NCI-H1694 (cell line): ENCODE measurements at regions not wholly inside any gene's neighbourhood (a gene's known extent, or its start where the extent isn't known, plus 50 kb on each side); places are given as distances from the start of the nearest gene placed in this dataset.
"Not testable (repeated sequence)": the region's sequence is repeated elsewhere in the genome, so short reads cannot be mapped to it uniquely, and the experiment has no call there.

ENCODE experiments used
- DNase-seq: peaks from one replicate; lab custom pipeline; 2025; lab: John Stamatoyannopoulos, UW

DNA sequence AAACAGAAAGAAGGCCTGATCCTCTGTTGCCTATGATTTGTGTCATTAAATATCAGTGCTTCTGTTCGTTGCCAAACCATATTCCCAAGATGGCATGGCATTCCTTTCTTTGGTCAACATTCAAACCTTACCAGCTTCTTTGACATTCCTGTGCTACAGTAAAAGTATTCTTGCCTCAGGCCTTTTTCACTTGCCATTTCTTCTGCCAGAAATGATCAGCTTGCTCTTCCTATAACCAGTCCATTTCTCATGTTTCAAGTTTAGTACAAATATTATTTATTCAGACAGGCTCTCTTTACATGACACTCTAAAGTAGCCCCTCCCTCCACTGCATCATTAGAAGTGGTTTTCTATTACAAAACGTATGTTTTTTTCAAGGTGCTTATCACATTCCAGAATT is 278.3 kb downstream of the KCNJ2 start:
- DNase-seq: no peak

DNA sequence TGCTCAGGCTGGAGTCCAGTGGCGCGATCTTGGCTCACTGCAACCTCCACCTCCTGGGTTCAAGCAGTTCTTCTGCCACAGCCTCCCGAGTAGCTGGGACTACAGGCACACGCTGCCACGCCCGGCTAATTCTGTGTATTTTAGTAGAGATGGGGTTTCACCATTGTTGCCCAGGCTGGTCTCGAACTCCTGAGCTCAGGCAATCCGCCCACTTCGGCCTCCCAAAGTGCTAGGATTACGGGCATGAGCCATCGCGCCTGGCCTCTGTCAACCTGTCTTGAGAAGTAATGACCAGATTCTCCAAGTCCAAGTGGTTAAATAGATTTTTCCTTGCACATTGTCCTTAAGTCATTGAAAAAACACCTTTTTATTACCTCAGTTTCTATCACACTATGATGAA is 283.7 kb downstream of the KCNJ2 start:
- not testable (repeated sequence) for DNase-seq

DNA sequence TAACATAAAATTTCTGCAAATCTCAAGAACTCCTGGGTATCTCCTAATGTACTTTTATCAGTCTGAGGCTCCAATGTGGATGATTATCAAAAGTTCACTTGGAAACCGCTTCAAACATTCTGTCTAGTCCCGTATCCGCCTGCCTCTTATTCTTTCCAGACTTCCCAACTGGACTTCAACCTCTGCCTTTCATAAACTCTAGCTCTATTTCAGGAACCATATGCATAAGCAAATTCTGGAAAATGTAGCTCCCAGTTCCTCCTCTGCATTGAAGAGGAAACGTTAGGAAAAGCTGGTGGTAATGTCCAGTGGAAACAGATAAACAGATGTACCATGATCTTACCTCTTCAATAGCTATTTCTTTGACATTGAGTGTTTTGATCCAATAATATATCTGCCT is 285.0 kb downstream of the KCNJ2 start:
- DNase-seq: no peak

DNA sequence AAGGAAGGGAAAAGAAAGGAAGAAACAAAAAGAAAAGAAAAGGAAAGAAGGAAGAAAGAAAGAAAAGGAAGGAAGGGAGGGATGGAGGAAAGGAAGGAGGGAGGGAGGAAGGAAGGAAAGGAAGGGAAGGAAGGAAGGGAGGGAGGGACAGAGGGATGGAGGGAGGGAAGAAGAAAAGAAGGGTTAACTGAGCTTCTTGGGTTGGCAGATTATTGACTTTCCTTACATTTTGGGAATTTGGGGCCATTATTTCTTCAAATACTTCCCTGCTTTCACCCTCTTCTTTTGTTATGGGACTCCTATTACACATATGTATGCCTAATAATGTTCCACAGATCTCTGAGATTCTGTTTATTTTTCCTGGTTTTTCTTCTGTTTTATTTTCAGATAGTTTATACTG is 285.6 kb downstream of the KCNJ2 start:
- no peak for DNase-seq

DNA sequence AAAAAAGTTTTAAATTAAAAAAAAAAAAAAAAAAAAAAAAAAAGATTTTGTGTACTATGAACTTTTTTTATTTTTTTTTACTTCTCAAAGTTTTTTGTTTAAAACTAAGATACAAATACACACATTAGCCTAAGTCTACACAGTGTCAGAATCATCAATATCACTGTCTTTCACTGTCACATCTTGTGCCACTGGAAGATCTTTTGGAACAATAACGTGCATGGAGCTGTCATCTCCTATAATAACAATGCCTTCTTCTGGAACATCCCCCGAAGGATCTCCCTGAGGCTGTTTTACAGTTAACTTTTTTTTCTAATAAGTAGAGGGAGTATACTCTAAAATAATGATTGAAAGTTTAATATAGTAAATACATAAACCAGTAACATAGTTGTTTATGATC is 295.7 kb downstream of the KCNJ2 start:
- DNase-seq: no peak

DNA sequence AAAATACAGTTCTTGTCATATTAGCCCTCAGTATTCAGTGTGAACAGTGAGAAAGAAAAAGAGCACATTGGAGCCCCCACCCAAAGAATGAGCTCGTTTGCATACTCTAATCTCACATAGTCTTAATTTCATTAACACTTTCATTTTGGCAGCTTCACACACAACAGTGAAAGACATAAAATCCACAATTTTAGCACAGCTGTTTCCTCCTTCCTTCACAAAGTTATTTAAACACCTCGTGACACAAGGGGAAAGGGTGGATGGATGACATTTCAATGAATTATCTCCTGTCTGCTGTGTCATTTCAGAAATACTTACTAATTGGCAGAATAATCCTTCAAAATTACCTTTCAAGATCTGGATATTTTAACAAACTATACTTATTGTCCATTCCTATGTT is 299.3 kb downstream of the KCNJ2 start:
- DNase-seq: no peak

DNA sequence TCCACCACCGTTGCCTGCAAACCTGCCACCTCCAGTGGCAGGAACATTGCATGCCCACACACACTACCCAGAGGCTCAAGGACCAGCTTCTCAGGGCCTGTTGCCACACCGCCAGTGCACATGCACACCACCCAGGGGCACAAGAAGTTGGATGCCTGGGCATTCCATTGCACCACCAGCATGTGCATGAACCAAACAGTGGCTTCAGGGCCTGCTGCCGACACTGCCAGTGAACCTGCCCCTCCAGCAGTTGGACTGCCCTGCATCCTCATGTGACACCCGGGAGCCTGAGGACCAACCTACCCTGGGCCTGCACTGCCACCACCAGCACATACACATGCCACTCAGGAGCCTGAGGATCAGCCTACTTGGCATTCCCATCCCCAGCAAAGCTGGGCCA is 303.7 kb downstream of the KCNJ2 start:
- no peak for DNase-seq

DNA sequence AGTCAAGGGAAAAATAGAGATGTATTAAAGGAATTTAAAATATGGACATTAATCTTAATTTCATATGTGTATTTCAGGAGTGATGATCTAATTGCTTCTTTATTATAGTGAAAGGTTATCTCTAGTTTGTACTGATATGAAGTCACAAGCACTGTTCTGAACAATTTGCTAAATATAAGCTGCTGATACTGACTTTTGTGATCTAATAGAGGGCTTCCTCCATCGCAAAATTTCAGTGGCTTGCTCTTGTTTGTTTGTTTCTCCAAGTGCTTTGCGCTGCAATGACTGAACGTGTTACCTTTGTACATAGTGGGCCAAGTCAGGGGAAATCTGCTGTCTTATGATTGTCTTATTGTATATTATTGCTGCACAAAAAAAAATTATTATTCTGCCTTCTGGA is 307.0 kb downstream of the KCNJ2 start:
- DNase-seq: no peak

DNA sequence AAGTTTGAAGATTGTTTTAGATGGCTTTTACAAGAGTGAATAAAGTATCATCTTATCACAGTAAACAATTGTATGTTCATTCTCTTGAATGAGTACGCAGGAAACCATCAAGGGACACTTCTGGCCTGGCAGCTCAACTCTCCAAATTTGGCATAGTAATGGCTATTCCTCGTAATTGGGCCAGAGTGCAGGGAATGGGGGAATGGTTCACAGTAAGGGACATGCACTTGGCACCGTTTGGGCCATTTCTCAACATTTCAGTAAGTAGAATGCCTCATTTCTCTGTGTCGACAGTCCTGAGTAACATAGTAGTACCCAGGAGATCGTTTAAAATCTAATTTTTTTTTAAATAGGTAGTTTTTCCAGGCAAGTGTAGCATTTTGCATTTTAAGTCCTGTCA is 309.6 kb downstream of the KCNJ2 start:
- no peak for DNase-seq

DNA sequence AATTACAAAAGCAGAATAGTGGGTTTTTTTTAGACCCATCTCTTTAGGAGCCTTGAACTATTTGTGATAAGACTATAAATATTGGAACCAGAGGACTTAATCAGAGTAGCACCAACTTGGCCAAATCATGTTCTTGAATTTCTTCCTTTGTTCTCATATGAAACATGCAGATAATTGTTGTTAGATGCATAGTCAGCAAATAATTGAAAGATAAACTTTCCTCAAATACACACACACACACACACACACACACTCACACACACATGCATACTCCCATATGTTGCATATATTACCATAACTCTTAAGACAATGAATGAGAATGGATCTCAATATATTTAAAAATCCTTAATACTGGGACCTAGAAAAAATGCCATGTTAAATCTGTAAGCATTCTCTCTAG is 310.4 kb downstream of the KCNJ2 start:
- no peak for DNase-seq

DNA sequence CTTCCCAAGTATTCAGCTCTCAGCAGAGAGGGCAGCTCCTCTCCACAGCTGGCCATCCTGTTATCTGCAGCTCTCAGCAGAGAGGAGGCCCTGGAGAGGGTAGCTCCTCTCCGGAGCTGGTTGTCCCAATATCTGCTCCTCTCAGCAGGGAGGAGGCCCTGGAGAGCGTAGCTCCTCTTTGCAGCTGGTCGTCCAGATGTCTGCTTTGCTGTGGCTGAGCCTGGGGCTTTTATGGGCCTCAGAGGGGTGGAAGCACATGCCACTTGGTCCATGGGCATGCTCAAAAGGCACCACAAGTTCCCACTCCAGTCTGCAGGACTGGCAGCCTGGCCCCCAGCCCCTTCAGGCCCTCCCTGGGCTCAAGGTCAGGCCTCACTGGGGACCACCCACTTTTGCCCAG is 314.3 kb downstream of the KCNJ2 start:
- DNase-seq: no peak

DNA sequence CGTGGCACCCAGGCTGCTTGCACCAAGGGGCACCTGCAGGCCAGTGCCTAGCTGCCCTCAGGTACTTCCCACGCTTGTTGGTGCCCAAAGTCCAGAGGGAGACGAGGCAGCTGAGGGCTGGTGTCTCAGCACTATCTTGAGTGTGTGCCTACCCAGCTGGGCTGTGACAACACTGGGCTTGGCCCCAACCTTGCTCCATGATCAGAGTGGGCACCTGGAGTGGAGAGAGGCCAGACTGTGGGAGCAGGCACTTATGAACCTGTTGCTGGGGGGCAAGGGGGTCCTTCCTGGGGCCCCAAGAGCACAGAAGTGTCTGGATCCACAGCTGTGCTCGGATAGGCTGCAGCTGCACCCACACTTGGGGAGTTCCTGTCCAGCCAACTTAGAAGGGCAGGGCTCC is 314.7 kb downstream of the KCNJ2 start:
- no peak for DNase-seq

DNA sequence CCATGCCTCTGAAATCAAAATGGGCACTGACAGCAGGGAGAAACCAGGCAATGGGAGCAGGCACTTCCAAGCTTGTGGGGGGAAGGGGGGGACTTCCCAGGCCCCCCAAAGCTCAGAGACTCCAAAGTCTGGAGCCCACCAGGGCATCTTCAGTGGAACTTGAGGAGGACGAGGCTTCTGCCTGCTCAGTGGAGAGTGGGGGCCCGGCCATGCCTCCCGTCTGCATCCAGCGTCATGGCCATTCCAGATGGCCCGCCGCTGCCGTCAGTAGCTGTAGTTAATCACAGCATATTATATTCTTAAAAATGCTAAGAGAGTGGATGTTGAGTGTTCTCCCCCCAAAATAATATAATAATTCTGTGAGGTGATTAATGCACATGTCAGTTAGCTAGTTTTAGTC is 315.2 kb downstream of the KCNJ2 start:
- DNase-seq: no peak

DNA sequence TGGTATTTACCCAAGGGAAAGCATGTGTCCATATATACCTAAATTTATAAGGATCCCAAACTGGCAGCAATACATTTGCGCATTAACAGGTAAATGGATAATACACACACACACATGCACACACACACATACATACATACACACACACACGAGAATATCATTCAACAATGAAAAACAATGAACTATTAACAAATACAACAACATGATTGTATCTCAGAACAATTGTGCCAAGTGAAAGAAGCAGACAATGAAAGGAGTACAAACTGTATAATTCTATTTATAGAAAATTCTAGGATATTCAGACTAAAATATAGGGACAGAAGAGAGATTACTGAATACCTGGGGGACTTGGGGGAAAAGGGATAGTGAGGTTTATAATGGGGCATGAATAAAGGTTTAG is 323.0 kb downstream of the KCNJ2 start:
- no peak for DNase-seq

DNA sequence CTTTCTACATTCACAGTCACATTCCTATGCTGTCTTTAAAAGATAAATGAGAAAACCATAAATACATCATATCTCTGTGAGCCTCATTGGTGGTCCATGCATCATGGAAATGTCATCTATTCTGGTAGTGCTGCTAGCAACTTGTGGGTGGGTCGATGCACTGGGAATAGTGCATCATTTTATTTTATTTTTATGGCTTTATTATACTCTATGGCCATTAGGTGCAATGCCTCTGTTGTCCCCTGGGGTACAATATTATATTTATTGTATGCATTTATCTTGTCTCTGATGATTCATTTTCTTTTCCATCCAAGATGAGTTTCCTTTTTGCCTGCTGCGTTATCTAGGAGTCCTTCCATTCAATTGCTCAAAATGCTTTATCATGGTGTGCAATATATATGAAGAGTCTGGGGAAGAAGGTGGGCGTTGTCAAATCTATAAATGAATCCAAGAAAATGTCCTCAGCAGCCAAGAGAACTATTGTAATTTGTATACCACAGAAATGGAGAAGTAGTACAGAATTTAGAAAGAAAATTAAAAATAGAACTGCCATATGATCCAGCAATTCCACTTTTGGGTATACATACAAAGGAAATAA is 324.0 kb downstream of the KCNJ2 start:
- DNase-seq: no peak

DNA sequence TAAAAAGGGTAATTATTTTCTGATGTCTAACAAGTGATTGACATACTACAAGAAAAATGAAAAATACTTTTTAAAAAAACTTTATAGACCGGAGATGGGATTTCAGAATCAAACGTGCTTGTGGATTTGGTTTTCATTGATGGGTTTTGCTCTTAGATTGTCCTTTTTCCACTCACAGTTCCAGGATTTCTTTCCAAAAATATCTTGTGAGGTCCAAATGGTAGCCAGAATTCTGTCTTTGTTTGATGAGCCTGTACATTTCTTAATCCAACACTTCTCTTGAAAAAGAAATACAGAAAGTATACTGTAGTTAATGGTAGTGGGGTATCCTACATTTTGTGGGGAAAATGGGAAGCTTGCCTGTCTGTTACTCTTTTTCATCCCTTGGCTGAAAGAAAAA is 329.3 kb downstream of the KCNJ2 start:
- DNase-seq: no peak

DNA sequence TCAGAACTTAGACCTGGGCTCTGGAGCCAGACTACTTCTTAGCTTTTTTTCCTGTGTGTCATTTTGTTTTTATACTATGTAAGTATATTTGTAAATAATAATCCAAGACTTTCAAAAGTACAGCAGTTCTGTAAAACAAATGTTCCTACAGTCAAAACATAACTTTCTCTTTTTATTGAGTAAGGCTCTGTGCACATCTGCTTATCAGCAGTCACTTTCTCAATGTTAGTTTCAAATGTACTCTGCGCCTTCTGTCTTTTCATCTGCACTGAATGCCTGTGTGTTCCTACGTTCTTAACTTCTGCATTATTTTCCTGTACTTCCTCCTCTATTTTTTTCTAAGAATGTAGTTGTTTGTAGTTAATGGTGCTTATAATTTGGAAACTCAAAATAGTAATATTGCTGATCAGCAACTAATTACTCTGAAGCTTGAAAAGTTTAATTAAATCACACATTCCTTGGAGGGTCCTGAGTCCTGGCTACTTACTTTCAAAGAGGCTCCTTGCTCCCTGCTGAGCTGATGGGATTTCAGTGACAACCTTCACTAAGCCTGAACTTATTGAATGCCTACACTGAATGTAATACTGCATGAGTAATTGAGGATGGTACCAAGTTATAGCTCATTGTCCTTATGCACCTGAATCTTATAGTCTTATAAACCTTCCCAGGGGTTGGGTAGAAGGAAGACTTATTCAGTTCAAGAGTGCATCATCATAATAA is 329.9 kb downstream of the KCNJ2 start:
- no peak for DNase-seq

DNA sequence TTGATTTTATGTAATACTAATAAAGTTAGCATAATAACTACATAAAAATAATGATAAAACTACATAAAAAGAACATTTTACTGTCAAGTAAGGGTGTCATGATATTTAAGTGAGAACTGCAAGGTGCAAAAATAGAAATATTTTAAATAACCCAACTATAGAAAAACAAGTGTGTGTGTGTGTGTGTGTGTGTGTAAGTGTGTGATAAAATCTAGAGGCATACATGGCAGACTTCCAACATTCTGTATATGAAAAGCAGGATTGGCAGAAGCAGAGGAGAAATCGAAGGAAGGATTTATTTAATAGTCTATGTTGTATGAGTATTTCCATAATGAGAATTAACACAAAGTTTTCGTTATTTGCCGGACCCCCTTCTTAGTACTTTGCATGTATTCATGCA is 334.1 kb downstream of the KCNJ2 start:
- no peak for DNase-seq

DNA sequence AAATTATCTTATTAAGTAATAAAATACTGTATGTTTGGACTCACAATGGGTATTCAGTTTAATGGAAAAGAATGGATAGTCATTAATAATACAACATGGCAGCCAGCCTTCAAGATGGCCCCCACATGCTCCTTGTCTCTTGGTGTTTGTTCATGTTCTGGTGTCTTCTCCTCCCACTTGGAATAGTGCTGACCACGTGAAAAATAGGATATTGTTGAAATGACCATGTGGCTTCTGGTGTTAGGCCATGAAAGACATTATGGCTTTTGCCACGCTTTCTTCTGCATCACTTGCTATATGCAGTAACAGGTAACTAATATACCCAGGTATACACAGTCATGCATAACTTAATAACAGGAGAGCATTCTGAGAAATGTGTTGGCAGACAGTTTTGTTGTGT is 341.0 kb downstream of the KCNJ2 start:
- no peak for DNase-seq

DNA sequence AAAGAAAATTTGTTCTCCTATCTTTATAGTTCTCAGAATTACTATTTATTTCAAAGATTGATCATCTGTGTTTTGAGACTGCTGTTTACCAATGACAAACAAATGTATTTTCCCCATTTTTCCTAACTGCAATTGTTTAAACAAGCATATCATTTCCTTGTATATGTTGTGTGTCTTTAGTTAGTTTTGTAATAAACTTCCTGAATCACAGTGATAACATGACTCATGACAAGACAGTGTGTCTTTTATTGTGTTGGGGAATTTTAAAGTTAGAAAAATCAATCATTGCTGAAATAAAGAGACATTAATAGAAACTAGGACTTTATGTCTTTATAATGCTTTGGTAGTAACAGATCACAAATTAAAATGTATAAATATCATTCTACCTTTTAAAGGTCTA is 348.5 kb downstream of the KCNJ2 start:
- no peak for DNase-seq

DNA sequence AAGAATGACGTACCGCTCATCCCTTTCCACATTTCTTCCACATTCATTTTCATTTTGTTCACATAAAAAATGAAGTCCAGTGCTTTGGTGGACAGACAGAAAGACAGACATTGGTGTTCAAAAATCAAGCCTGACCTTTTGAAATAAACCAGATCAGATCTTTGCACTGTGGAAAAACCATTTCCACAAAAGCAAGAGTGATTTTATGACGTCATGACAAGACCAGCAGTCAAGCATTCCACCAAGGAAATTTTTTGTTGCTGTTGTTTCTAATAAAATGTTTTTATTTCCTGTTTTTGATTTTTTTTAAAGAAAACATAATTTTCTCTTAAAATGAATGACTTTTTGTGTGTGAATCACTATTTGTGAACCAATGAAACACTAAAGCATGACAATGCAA is 350.0 kb downstream of the KCNJ2 start:
- DNase-seq: no peak

DNA sequence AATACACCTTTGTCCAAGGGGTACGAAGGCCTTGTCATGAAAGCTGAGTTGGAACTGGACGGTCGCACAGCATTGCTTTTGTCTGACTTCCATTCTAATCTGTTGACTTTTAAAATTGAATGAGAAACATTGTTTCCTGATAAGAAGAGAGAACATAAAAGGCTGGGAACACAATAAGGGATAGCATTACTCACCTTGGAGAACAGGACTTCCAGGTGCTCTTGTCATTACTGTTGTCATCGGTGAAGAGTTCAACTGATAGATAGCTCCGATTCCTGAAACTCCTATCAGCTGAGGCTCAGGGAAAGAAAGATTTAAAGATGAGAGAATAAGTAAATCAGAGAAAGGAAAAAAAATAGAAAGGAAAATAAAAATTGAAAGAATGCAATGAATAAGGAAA is 351.1 kb downstream of the KCNJ2 start:
- DNase-seq: no peak

DNA sequence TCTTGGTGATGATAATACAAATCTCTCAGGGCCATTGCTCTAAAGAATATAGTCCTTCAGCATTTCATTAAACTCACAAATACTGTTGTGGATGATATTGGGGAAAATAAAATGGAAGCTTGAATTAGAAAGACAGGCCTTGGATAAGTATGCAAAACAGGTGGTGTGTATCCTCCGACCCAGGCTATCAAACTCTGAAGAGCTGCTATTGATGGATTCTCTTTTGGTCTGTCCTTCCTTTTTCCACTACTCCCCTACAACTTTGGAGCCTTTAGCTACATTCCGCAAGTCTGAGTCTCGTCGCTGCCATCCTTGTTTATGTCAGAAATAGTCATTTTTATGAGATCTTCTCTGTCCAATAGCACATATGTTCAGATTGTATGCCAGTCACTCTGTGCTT is 351.6 kb downstream of the KCNJ2 start:
- no peak for DNase-seq

DNA sequence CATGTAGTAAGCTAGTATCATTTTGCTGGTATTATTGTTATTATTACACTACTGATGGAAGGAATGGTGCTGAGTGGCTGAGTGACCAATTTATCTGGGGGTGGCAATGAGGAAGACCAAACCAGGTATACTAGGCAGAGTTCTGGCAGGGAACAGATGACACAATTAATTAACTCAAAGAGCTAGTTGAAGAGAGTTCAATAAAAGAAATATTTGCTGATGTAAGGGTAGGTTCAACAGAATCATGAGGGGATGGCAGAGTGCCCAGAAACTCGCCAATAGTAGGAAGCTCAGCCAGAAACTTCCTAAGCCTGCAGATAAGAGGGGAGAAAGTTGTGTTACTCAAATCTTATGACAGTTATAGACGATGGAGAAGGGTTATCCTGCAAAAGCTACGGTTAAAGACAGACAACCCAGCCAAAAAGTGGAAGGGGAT is 352.5 kb downstream of the KCNJ2 start:
- no peak for DNase-seq
